GM11168 (cell line): ENCODE measurements at regions not wholly inside any gene's neighbourhood (a gene's known extent, or its start where the extent isn't known, plus 50 kb on each side); places are given as distances from the start of the nearest gene placed in this dataset.

Experiments used
- in situ Hi-C: fragments of 300-500 bp; cut with MboI; formaldehyde crosslinking; loops from one replicate; pipeline ENCODE4 v1.12.0; 2022; ENCODE audit warnings: low sequenced_read_pairs; ENCODE audit not compliant: unreplicated experiment

DNA sequence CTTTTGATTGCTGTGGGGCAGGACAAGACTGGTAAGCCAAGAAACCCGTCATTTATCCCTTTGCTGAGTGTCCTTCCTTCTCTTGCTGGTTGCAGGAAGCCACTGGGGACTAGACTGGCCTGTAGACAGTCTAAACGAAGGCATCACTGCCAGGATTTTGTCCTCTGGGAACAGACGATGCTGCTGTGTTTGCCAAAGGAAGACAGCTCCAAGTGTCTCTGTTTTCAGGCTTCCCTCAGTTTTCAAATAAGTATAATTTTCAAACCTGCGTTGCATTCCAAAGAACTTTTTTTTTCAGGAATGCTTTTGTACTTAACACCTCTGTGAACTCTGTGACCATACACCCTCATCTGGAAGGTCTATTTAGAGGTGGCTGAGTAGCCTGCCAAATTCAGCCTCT, 269.4 kb downstream of the HLX start:
- in situ Hi-C loops = no loop called here

- in situ Hi-C loops = no loop called here
These were observed 269.9 kb downstream of the HLX start for GRCh38 chr1:221149111-221149510.

DNA sequence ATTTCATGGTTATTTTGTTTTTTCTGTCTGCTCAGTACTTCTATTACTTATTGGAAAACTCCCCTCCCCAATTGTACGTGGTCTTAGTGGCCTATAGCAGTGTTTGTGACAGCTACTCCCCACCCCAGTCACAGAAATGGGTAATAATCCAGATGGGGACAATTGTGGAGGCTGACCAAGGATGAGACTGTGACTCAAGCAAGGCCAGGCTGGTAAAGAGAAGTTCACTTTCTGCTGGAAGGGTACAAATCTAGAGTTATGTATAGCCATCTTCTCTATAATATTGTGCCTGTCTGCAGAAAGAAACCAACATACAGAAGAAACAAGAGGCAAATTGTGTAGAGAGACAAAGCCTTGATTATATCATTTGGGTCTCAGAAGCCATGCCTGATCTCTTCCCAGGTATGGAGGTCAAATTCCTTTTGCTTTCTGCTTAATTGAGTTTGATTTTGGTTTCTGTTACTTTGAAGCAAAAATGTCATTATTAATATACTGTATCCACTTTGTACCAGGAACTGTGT, 270.4 kb downstream of the HLX start:
- in situ Hi-C loops = no loop called here

- in situ Hi-C loops = no loop called here
These were observed 271.8 kb downstream of the HLX start for GRCh38 chr1:221150996-221151395.

- in situ Hi-C loops = no loop called here
These were observed 275.7 kb downstream of the HLX start for GRCh38 chr1:221154932-221155331.

- in situ Hi-C loops = no loop called here
These were observed 278.0 kb downstream of the HLX start for GRCh38 chr1:221157026-221157761.

DNA sequence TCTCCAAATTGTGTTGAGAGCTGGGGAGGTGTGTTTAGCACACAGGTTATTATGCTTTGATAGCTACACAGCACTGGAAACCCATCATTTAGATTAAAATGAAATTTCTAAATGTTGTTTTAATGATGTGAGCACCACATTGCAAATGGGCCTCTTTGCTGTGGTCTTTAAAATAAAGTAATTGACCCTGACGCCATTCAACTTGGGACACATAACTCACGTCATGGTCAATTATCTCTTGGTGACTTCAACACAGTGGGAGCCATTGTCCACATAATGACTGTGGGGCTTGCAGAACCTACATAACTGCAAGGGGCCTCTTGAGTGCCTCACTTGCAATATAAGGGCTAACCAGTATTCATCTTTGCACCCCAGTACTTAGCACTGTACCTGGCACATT, 280.4 kb downstream of the HLX start:
- in situ Hi-C loops = no loop called here

DNA sequence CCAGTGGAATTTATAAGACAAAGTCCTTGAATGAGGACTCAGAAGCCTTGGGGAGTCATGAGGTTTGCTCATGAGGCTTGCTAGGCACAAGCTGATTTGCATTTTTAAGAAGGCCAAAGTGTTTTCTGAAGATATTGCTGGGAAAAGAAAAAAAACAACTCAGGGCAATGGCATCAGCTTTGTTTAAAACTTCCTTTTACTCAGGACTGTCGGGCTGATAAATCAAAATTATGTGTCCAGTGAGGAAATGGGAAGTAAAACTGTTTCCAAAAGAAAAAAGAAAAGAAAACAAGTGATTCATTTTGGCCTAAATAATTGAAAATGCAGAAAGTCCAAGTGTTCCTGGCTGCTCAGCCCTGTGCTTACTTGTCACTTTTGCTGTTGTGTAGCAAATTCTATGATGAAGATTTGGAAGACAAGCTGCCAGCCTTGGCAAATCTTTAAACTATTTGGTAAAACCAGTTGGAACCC, 282.4 kb downstream of the HLX start:
- in situ Hi-C loops = no loop called here

DNA sequence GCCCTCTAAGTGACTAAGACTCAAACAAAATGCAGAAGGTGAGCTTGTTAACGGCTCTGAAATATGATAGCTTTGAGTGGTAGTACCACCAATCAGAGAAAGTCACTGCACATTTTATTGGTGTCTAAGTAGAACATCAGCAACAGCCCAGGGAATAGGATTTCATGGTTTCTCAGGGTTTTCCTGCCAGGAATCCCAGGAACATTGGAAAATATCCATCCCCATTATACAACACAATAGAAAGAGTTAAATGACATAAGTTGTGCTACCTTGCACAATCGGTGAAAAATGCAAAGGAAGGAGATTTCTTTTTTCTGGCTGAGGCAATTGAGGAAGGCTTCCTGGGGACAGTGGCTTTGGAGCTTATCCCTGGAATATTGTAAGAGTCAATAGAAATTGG, 283.1 kb downstream of the HLX start:
- in situ Hi-C loops = no loop called here

DNA sequence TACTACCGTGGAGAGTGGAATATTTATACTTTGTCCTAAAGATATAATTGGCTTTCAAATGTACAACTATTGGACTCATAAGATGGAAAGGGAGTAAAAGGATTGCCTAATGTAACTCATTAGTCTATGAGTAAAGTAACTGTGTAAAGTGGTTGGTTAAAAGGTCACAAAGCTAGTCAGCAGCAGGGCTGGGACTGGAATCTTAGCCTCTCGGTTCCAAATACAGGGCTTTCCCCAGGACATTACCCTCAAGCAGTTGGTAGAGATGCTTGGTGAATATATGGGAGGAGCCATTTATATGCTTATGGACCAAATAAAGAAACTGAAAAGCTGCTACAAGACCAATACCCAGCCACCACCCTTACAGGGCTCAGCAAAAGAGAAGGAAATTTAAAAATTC, 283.7 kb downstream of the HLX start:
- in situ Hi-C loops = no loop called here

DNA sequence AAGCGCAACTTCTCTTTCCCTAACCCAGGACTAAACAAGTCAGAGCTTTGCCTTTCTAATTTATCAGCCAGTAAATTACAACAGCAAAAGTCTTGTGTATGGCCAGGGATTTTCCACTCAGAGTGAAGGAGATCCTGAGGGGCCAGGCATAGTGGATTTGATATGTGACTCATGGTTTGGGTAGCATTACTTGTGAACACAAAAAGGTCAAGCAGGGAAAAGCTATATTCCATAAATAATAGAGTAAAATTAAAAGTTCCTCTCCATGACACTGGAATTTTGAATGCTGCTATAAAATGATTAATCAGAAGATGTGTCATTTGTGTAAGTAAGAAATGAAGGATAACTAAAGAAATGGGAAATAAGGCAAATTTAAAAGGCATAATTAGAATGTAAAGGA, 284.8 kb downstream of the HLX start:
- in situ Hi-C loops = no loop called here

- in situ Hi-C loops = no loop called here
These were observed 286.0 kb downstream of the HLX start for GRCh38 chr1:221164951-221165838.

- in situ Hi-C loops = no loop called here
These were observed 286.7 kb downstream of the HLX start for GRCh38 chr1:221165839-221166500.

DNA sequence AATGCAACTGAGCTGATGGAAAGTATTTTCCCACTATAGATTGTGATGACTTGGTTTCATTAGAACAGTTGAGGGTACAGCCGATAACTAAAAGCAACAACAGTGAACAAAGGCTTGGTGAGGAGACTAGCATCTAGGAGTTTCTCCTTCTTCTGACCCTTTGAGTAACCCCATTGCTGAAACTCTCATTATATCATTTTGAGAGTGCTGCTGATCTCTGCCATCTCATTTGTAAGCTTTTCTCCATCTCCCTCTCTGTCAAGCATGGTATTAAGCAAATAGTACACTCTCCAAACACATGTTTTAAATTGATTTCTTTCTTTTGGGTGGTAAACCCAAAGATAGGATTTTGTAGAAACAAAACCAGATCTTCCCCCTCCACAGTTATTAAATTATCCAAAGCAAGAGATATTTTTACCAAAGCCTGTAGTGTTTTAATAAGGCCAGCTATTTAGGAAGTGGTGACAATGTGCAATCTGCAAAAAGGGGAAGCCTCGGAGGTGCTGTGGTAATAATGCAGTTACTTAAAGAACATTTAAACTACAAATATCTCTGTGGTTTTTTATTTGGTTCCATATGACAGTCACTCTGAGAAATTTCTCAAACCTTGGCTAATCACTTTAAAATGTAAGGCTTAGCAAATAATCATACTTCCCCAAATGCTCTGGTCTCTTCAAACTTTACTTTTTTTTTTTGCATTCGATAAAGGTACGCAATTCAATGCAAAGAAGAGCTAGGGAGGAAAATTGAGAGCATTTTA, 287.5 kb downstream of the HLX start:
- in situ Hi-C loops = no loop called here

GRCh38 chr1:221169447-221169889, 290.2 kb downstream of the HLX start:
- in situ Hi-C loops = no loop called here

DNA sequence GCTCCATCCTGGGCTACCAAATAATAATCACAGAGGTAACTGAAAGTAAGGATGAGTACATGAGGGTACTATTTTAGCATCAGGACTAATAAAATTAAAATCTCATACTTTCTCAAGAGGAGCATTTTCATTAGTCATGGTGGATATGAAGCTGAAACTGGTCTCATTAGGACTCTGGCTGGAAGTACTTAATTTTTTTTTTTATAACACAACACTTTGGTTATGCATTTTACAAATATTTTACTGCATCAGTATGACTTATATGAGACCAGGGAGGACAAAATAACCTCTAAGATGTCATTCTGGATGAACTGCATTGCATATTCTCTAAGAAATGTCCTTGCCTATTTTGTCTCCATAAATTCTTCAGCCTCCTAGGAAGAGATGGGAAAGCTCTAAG, 290.9 kb downstream of the HLX start:
- in situ Hi-C loops = no loop called here

DNA sequence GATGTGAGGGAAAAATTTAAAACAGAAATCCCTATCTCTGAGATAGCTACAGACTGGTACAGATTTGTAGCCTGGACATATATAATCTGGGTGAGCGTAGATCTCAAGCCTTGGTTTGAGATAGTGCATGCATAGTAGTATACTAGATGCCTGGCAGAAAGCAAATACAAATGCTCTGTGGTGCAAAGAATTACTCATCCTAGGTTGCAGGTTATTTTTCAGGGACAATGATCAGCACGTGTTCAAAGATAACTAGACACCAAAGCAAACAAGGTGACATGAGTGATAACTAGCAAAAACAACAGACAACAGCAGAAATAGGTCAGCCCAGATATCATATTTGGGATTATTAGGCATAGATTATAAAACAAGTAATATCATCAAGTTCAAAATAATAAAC, 292.5 kb downstream of the HLX start:
- in situ Hi-C loops = no loop called here

DNA sequence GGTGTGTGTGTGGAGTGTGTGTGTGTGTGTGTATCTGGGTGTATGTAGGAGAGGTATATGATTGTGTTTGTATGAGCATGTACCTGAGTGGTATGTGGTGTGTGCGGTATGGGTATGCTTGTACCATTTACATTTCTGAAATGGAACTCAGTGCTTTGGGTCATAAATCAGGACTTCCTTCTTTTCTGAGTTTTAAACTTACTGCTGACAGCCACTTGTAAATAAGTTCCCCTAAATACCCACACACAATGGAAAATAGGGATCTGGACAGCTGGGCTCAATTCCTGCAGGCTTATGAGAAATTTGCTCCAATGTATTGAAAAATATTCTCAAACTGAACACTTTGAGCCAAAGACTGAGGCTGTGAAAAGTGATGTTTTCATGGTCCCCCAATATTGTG, 293.6 kb downstream of the HLX start:
- in situ Hi-C loops = no loop called here

- in situ Hi-C loops = no loop called here
These were observed 295.2 kb downstream of the HLX start for GRCh38 chr1:221174330-221174993.
